Hepatocyte (in vitro differentiated cells): ENCODE measurements at regions not wholly inside any gene's neighbourhood (a gene's known extent, or its start where the extent isn't known, plus 50 kb on each side); places are given as distances from the start of the nearest gene placed in this dataset.
"Not testable (repeated sequence)": the region's sequence is repeated elsewhere in the genome, so short reads cannot be mapped to it uniquely, and the experiment has no call there.

Source experiments
- DNase-seq: peaks from one replicate; pipeline ENCODE4 v3.0.0-alpha.2; 2016; ENCODE audit warnings: low spot score
- H2AFZ ChIP-seq: fragments of 200-600 bp; sonication (generic); 2 replicates; pipeline ENCODE4 v1.6.0; 2016; ENCODE audit warnings: antibody characterized with exemption, mild to moderate bottlenecking
- H3K27ac ChIP-seq: fragments of 200-600 bp; sonication (generic); 2 replicates; pipeline ENCODE4 v1.5.1; 2016; ENCODE audit warnings: mild to moderate bottlenecking
- H3K27me3 ChIP-seq: fragments of 200-600 bp; sonication (generic); 2 replicates; pipeline ENCODE4 v1.6.1; 2016
- H3K36me3 ChIP-seq: fragments of 200-600 bp; sonication (generic); replicated peaks from 2 replicates; pipeline ENCODE4 v1.5.1; 2016; ENCODE audit warnings: low read depth; ENCODE audit not compliant: insufficient read depth
- H3K4me1 ChIP-seq: fragments of 200-600 bp; sonication (generic); 2 replicates; pipeline ENCODE4 v1.5.1; 2016; ENCODE audit warnings: mild to moderate bottlenecking, moderate library complexity; ENCODE audit not compliant: insufficient read depth
- H3K4me2 ChIP-seq: fragments of 200-600 bp; sonication (generic); 2 replicates; pipeline ENCODE4 v1.6.0; 2016
- H3K4me3 ChIP-seq: fragments of 200-600 bp; sonication (generic); 2 replicates; pipeline ENCODE4 v1.5.1; 2016; ENCODE audit warnings: mild to moderate bottlenecking
- H3K79me2 ChIP-seq: fragments of 200-600 bp; sonication (generic); 2 replicates; pipeline ENCODE4 v1.6.0; 2017; ENCODE audit warnings: mild to moderate bottlenecking
- H3K9me2 ChIP-seq: fragments of 200-600 bp; sonication (generic); replicated peaks from 2 replicates; pipeline ENCODE4 v1.6.0; 2017; ENCODE audit warnings: mild to moderate bottlenecking; ENCODE audit not compliant: insufficient read depth
- H3K9me3 ChIP-seq: fragments of 200-600 bp; sonication (generic); 2 replicates; pipeline ENCODE4 v1.5.1; 2016; ENCODE audit warnings: low read depth, mild to moderate bottlenecking
- H4K20me1 ChIP-seq: fragments of 200-600 bp; sonication (generic); 2 replicates; pipeline ENCODE4 v1.6.0; 2016; ENCODE audit warnings: mild to moderate bottlenecking; ENCODE audit not compliant: insufficient read depth, poor library complexity, severe bottlenecking
- CTCF ChIP-seq: fragments of 200-600 bp; sonication (generic); IDR thresholded peaks from 2 replicates; pipeline ENCODE4 v1.5.1; 2016; ENCODE audit warnings: antibody characterized with exemption, mild to moderate bottlenecking; ENCODE audit not compliant: poor library complexity
- EZH2 ChIP-seq: fragments of 200-600 bp; sonication (generic); IDR thresholded peaks from 2 replicates; pipeline ENCODE4 v1.6.1; 2016; ENCODE audit warnings: antibody characterized with exemption, mild to moderate bottlenecking, borderline replicate concordance
- EZH2phosphoT487 ChIP-seq: fragments of 200-600 bp; sonication (generic); IDR thresholded peaks from one replicate; pipeline ENCODE4 v1.6.1; 2018; ENCODE audit warnings: antibody characterized with exemption, mild to moderate bottlenecking, low read depth, moderate library complexity; ENCODE audit not compliant: unreplicated experiment, severe bottlenecking
- WGBS: methylation state at CpG from one replicate; pipeline ENCODE4 v1.1.6; 2016; ENCODE audit warnings: low lambda C conversion rate; ENCODE audit errors: missing lambda C conversion rate; 5-methylcytosine and 5-hydroxymethylcytosine counted together

DNA sequence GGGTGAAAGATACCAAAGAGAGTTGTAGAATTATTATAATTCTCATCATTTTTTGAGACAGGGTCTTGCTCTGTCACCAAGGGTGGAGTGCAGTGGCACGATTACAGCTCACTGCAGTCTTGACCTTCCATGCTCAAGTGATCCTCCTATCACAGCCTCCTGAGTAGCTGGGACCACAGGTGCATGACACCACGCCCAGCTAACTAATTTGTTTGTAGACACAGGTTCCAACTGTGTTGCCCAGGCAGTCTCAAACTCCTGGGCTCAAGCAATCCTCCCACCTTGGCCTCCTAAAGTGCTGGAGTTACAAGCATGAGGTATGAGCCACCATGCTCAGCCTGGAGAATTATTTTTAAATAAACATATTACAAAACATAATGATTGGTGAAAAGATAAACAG lies 92.8 kb upstream of the MSH6 start:
- DNase-seq: no peak
- Histone ChIP-seq H4K20me1 (no peaks in the 10 kb centered on the region), H3K9me3 (no peaks in the 10 kb centered on the region), H3K27me3 (no peaks in the 10 kb centered on the region), H2AFZ (no peak overlapping the region), H3K79me2 (no peaks in the 10 kb centered on the region), H3K27ac (no peak overlapping the region), H3K36me3 (no peaks in the 10 kb centered on the region), H3K4me1 (no peaks in the 10 kb centered on the region), H3K4me3 (no peak overlapping the region), H3K4me2 (no peak overlapping the region), H3K9me2 (no peaks in the 10 kb centered on the region)
- TF ChIP-seq EZH2: no peak
- no peak for TF ChIP-seq EZH2phosphoT487
- no peak for TF ChIP-seq CTCF
- WGBS: 91% methylated on average over 2 of the region's 2 CpGs

DNA sequence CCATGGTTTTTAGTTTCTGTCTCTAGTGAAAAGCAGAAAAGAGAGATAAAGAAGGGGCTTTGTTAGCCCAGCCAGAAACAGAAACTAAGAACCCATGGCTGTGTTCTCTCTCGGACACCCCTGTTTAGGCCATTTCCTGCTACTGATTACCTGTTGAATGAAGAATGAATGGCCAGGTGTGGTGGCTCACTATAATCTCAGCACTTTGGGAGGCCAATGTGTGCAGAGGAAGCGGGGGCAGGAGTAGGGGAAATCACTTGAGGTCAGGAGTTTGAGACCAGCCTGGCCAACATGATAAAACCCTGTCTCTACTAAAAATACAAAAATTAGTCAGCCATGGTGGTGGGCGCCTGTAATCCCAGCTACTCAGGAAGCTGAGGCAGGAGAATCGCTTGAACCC lies 93.8 kb upstream of the MSH6 start:
- WGBS: 91% methylated on average over 4 of the region's 4 CpGs
- H3K27ac ChIP-seq, H2AFZ ChIP-seq: not testable (repeated sequence)

DNA sequence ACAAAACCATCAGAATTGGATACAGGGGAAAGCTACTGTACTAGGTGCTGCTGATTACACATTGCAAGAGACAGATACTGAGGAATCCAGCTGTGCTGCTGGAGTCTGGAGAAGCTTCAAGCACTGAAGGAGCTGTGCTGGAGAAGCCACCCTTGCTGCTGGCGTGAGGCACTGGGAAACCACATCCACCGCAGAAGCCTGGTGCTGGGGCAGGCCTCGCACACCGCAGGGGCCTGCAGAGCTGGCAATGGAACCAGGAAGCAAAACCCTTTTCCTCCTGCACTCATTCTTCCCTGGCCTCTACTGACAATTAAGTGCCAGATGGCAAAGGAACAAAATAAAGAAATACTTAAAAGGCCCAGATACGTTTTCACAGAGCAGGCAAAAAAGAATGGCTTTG lies 94.4 kb upstream of the MSH6 start:
- Histone ChIP-seq H3K4me1 (no peaks in the 10 kb centered on the region), H3K4me3 (no peak overlapping the region), H2AFZ (no peak overlapping the region), H3K4me2 (no peak overlapping the region), H3K9me3 (no peaks in the 10 kb centered on the region), H3K9me2 (no peaks in the 10 kb centered on the region), H3K79me2 (no peaks in the 10 kb centered on the region), H3K27ac (no peak overlapping the region), H3K27me3 (no peaks in the 10 kb centered on the region), H4K20me1 (no peaks in the 10 kb centered on the region), H3K36me3 (no peaks in the 10 kb centered on the region)
- DNase-seq: no peak
- 85% methylated on average over 5 of the region's 5 CpGs for WGBS
- no peak for TF ChIP-seq EZH2
- TF ChIP-seq EZH2phosphoT487: no peak
- TF ChIP-seq CTCF: no peak

More for the DNA sequence above, 93.8 kb upstream of the MSH6 start:
- not testable (repeated sequence) for H3K36me3 ChIP-seq, H3K27me3 ChIP-seq, H4K20me1 ChIP-seq, H3K79me2 ChIP-seq, H3K4me1 ChIP-seq, H3K9me2 ChIP-seq, H3K9me3 ChIP-seq, DNase-seq, H3K4me3 ChIP-seq, H3K4me2 ChIP-seq

DNA sequence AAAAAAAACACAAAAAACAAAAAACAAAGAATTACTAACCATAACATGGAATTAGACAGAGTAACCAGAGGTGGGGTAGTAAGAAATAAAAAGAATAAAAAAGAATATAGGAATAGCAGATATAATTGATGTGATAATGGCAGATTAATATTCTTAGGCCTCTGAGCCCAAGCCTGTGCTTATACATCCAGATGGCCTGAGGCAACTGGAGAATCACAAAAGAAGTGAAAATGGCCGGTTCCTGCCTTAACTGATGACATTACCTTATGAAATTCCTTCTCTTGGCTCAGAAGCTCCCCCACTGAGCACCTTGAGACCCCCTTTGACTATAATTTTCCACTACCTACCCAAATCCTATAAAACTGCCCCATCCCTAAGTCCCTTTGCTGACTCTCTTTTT lies 95.1 kb upstream of the MSH6 start:
- no peaks in the 10 kb centered on the region for H4K20me1 ChIP-seq
- no peak overlapping the region for H3K4me2 ChIP-seq
- no peaks in the 10 kb centered on the region for H3K27me3 ChIP-seq
- TF ChIP-seq EZH2phosphoT487: no peak
- TF ChIP-seq EZH2: no peak
- no peak for TF ChIP-seq CTCF
- no peaks in the 10 kb centered on the region for H3K79me2 ChIP-seq
- DNase-seq: no peak
- no peaks in the 10 kb centered on the region for H3K36me3 ChIP-seq
- no peak overlapping the region for H3K4me3 ChIP-seq
- H3K4me1 ChIP-seq: no peaks in the 10 kb centered on the region
- H3K27ac ChIP-seq: no peak overlapping the region
- no peaks in the 10 kb centered on the region for H3K9me3 ChIP-seq
- no peaks in the 10 kb centered on the region for H3K9me2 ChIP-seq
- H2AFZ ChIP-seq: no peak overlapping the region
- WGBS: 100% methylated on average over 1 of the region's 1 CpG
